GM13976 (cell line): ENCODE measurements at regions not wholly inside any gene's neighbourhood (a gene's known extent, or its start where the extent isn't known, plus 50 kb on each side); places are given as distances from the start of the nearest gene placed in this dataset.

Experiments used
- DNase-seq: peaks from one replicate; pipeline ENCODE4 v3.0.0; 2012; ENCODE audit warnings: low spot score
- in situ Hi-C: fragments of 300-500 bp; cut with MboI; formaldehyde crosslinking; loops from one replicate; pipeline ENCODE4 v1.12.0; 2022; ENCODE audit warnings: low sequenced_read_pairs, mixed read lengths, inconsistent platforms; ENCODE audit not compliant: unreplicated experiment
- TF ChIP-seq, protein P1 (sequence below): IDR thresholded peaks from 2 replicates; pipeline ENCODE4 v1.5.1; 2012; ENCODE audit warnings: borderline replicate concordance, mild to moderate bottlenecking; ENCODE audit not compliant: insufficient read depth; ENCODE audit errors: extremely low read depth, missing control alignments, control extremely low read depth

GRCh38 chr13:81305928-81306327 lies 965.0 kb upstream of the SPRY2 start:
- TF ChIP-seq, protein P1, sequence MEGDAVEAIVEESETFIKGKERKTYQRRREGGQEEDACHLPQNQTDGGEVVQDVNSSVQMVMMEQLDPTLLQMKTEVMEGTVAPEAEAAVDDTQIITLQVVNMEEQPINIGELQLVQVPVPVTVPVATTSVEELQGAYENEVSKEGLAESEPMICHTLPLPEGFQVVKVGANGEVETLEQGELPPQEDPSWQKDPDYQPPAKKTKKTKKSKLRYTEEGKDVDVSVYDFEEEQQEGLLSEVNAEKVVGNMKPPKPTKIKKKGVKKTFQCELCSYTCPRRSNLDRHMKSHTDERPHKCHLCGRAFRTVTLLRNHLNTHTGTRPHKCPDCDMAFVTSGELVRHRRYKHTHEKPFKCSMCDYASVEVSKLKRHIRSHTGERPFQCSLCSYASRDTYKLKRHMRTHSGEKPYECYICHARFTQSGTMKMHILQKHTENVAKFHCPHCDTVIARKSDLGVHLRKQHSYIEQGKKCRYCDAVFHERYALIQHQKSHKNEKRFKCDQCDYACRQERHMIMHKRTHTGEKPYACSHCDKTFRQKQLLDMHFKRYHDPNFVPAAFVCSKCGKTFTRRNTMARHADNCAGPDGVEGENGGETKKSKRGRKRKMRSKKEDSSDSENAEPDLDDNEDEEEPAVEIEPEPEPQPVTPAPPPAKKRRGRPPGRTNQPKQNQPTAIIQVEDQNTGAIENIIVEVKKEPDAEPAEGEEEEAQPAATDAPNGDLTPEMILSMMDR = no peak
- DNase-seq = no peak
- in situ Hi-C loops = no loop called here

- in situ Hi-C loops = no loop called here
- TF ChIP-seq, protein P1 = no peak
- DNase-seq = no peak
Observed at GRCh38 chr13:81304121-81304659, 963.3 kb upstream of the SPRY2 start.

- TF ChIP-seq, protein P1 = no peak
- in situ Hi-C loops = no loop called here
- no peak for DNase-seq
Observed at GRCh38 chr13:81302677-81303076, 961.8 kb upstream of the SPRY2 start.

- DNase-seq = no peak
Observed at GRCh38 chr13:81302125-81302524, 961.2 kb upstream of the SPRY2 start.

GRCh38 chr13:81295177-81295576 lies 954.3 kb upstream of the SPRY2 start:
- TF ChIP-seq, protein P1 = no peak
- no peak for DNase-seq
- in situ Hi-C loops = no loop called here

More at GRCh38 chr13:81302125-81302524, 961.2 kb upstream of the SPRY2 start:
- in situ Hi-C loops = no loop called here
- TF ChIP-seq, protein P1 = no peak

DNA sequence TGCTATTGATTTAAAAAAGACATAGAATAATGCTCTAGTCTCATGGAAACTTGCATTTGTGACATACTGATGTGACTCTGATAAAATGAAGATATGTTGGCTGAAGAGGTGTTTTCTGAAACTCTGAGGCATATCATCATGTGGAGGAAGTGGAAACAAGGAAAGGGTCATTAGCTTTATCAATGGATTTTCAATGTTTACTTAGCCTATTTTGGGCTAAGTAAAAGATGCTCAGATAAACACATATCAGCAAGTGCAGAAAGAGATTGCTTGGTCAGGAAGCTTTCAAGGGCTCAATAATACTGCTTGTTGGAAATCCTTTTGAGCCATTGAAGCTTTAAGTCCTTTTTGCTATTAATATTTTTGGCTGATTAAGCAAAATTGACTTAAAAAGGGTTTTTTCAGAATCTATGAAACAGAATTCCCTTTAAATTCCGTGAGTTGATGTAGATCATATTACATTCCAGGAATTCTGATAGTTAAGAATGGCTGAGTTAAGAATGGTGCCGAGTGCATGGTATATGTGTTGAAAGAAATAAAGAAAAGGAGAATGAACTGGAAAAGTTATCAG lies 952.8 kb upstream of the SPRY2 start:
- in situ Hi-C loops = no loop called here
- no peak for DNase-seq
- TF ChIP-seq, protein P1 = no peak
